ENCODE measurements at regions not wholly inside any gene's neighbourhood (a gene's known extent, or its start where the extent isn't known, plus 50 kb on each side); places are given as distances from the start of the nearest gene placed in this dataset.

GRCh38 chr1:199701726-199702125, 325.8 kb upstream of the NR5A2 start:
- intact Hi-C loops (cut with DNase I): no loop called here
- Histone ChIP-seq H3K4me3 (replicated peaks in 1 of 3) (no peak overlapping the region), H3K9me3 (no peaks in the 10 kb centered on the region), H3K4me1 (peaks cover 0 to 14% of the 10 kb centered on the region in 2 donors), H3K36me3 (no peaks in the 10 kb centered on the region), H3K27me3 (no peaks in the 10 kb centered on the region), H3K27ac (peak overlapping the region in 2 of 3 donors; percentile 49 to 70)
- no peak for TF ChIP-seq POLR2A (IDR thresholded peaks at IDR 0.05)
- TF ChIP-seq, protein P1, sequence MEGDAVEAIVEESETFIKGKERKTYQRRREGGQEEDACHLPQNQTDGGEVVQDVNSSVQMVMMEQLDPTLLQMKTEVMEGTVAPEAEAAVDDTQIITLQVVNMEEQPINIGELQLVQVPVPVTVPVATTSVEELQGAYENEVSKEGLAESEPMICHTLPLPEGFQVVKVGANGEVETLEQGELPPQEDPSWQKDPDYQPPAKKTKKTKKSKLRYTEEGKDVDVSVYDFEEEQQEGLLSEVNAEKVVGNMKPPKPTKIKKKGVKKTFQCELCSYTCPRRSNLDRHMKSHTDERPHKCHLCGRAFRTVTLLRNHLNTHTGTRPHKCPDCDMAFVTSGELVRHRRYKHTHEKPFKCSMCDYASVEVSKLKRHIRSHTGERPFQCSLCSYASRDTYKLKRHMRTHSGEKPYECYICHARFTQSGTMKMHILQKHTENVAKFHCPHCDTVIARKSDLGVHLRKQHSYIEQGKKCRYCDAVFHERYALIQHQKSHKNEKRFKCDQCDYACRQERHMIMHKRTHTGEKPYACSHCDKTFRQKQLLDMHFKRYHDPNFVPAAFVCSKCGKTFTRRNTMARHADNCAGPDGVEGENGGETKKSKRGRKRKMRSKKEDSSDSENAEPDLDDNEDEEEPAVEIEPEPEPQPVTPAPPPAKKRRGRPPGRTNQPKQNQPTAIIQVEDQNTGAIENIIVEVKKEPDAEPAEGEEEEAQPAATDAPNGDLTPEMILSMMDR (IDR thresholded peaks at IDR 0.05): no peak
- 96% methylated on average over 2 of the region's 2 CpGs for WGBS, 2 donors
- DNase-seq: no peak

DNA sequence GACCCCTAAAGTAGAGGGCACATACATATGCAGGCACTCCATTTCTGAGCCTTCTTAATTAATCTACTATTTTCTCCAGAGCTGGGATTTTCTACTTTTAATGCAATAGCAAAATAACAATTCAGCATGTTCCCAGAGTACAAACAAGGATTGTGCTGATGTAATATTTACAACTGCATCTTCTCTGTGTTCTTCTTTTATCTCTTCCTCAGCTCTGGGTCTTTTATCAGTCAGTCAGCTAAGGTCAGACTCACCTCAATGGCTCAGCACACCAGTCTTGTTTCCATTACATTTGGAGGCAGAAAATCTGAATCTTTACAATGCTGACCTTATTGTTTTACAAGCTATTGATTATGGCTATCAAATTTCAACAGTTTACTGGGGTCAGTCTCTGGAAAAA, 323.3 kb upstream of the NR5A2 start:
- DNase-seq: no peak
- H3K4me1 ChIP-seq: peaks cover 0 to 14% of the 10 kb centered on the region in 2 donors
- H3K27me3 ChIP-seq: no peaks in the 10 kb centered on the region
- H3K27ac ChIP-seq: no peak overlapping the region
- H3K4me3 ChIP-seq (replicated peaks in 1 of 3): no peak overlapping the region
- no peak for TF ChIP-seq POLR2A (IDR thresholded peaks at IDR 0.05)
- TF ChIP-seq, protein P1 (IDR thresholded peaks at IDR 0.05): no peak
- no peaks in the 10 kb centered on the region for H3K36me3 ChIP-seq
- no peaks in the 10 kb centered on the region for H3K9me3 ChIP-seq
- intact Hi-C loops (cut with DNase I): no loop called here

DNA sequence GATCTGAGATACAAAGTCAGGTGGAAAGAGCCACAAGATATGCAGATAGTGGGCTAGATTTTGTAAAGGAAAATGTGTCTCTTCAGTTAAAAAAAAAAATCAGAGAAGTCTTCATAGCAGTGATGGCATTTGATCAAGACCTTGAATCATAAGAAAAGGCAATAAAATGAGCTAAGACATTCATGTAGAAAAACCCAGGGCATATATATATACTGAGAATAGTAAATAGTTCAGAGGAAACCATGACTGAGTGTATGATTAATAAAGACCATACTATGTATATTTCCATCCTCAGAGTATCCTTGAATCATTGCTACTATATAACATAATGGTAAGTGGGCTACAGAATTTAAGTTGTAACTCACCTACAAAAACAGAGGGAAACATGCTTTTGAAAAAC, 321.7 kb upstream of the NR5A2 start:
- no peak overlapping the region for H3K27ac ChIP-seq
- H3K4me1 ChIP-seq: peaks cover 0 to 14% of the 10 kb centered on the region in 2 donors
- no peak overlapping the region for H3K4me3 ChIP-seq (replicated peaks in 1 of 3)
- no peaks in the 10 kb centered on the region for H3K9me3 ChIP-seq
- intact Hi-C loops (cut with DNase I): no loop called here
- no peak for TF ChIP-seq POLR2A (IDR thresholded peaks at IDR 0.05)
- TF ChIP-seq, protein P1 (IDR thresholded peaks at IDR 0.05): no peak
- DNase-seq: no peak
- no peaks in the 10 kb centered on the region for H3K36me3 ChIP-seq
- H3K27me3 ChIP-seq: no peaks in the 10 kb centered on the region

- H3K27me3 ChIP-seq: no peaks in the 10 kb centered on the region
- TF ChIP-seq, protein P1 (IDR thresholded peaks at IDR 0.05): no peak
- TF ChIP-seq POLR2A (IDR thresholded peaks at IDR 0.05): no peak
- H3K27ac ChIP-seq: no peak overlapping the region
- intact Hi-C loops (cut with DNase I): no loop called here
- H3K9me3 ChIP-seq: no peaks in the 10 kb centered on the region
- no peaks in the 10 kb centered on the region for H3K36me3 ChIP-seq
- WGBS, 2 donors: 93% methylated on average over 5 of the region's 5 CpGs
- H3K4me3 ChIP-seq (replicated peaks in 1 of 3): no peak overlapping the region
- no peak for DNase-seq
- H3K4me1 ChIP-seq: peaks cover 0 to 11% of the 10 kb centered on the region in 2 donors
Measured at GRCh38 chr1:199706826-199707606, 320.5 kb upstream of the NR5A2 start.

GRCh38 chr1:199710974-199711373, 316.5 kb upstream of the NR5A2 start:
- intact Hi-C loops (cut with DNase I): no loop called here
- Histone ChIP-seq H3K9me3 (no peaks in the 10 kb centered on the region), H3K27me3 (no peaks in the 10 kb centered on the region), H3K4me1 (no peaks in the 10 kb centered on the region), H3K27ac (no peak overlapping the region), H3K36me3 (no peaks in the 10 kb centered on the region), H3K4me3 (replicated peaks in 1 of 3) (no peak overlapping the region)
- DNase-seq: no peak
- TF ChIP-seq, protein P1 (IDR thresholded peaks at IDR 0.05): no peak
- WGBS, 2 donors: 92% methylated on average over 2 of the region's 2 CpGs

Data from thyroid gland (tissue), 4 donors.